H1 (cell line): ENCODE measurements at regions not wholly inside any gene's neighbourhood (a gene's known extent, or its start where the extent isn't known, plus 50 kb on each side); places are given as distances from the start of the nearest gene placed in this dataset.

Experiments
- CTCF ChIA-PET: fragments of 300-600 bp; sonication (Branson Sonifier 250); formaldehyde crosslinking; loops from one replicate; lab custom pipeline; 2021; ENCODE audit not compliant: partially characterized antibody; lab: Charles Lee
- POLR2A ChIA-PET: fragments of 300-600 bp; sonication (Branson Sonifier 250); formaldehyde crosslinking; loops from one replicate; lab custom pipeline; 2021; ENCODE audit warnings: inconsistent platforms; ENCODE audit not compliant: partially characterized antibody; lab: Charles Lee
- DNase-seq, 2 experiments: peaks; one replicate each; pipeline versions ENCODE4 v3.0.0 to v3.0.0-alpha.2; 2010 to 2022; ENCODE audit warnings: low spot score in 2 of 2, low read depth in 1 of 2, mixed read lengths in 1 of 2
- FAIRE-seq: peaks from 2 replicates; lab custom pipeline; 2011; peaks lifted over from hg19 to GRCh38; lab: Jason Lieb, UNC
- H2AFZ ChIP-seq: 2 replicates; pipeline ENCODE4 v1.8.1; 2012; ENCODE audit warnings: low read length, inconsistent platforms
- H2AK5ac ChIP-seq: 2 replicates; pipeline ENCODE4 v1.6.1; 2013; ENCODE audit warnings: low read depth, low read length
- H2BK120ac ChIP-seq: replicated peaks from 2 replicates; pipeline ENCODE3; 2013; ENCODE audit warnings: low read depth, low read length, inconsistent platforms
- H2BK12ac ChIP-seq: 2 replicates; pipeline ENCODE4 v1.6.1; 2013; ENCODE audit warnings: low read depth, low read length
- H2BK15ac ChIP-seq: 2 replicates; pipeline ENCODE4 v1.6.1; 2013; ENCODE audit warnings: low read length
- H2BK20ac ChIP-seq: 2 replicates; pipeline ENCODE4 v1.6.1; 2013; ENCODE audit warnings: low read length
- H2BK5ac ChIP-seq: 2 replicates; pipeline ENCODE4 v1.6.1; 2013; ENCODE audit warnings: low read depth, low read length
- H3K14ac ChIP-seq: 2 replicates; pipeline ENCODE4 v1.6.1; 2013; ENCODE audit warnings: inconsistent platforms; ENCODE audit not compliant: insufficient read length
- H3K18ac ChIP-seq: 2 replicates; pipeline ENCODE4 v1.6.1; 2013; ENCODE audit warnings: low read length; ENCODE audit errors: extremely low read depth
- H3K23ac ChIP-seq: 2 replicates; pipeline ENCODE4 v1.6.1; 2013; ENCODE audit warnings: inconsistent platforms; ENCODE audit not compliant: insufficient read length
- H3K23me2 ChIP-seq: 2 replicates; pipeline ENCODE4 v1.6.1; 2013; ENCODE audit warnings: low read depth, low read length
- H3K27ac ChIP-seq: 2 replicates; pipeline ENCODE4 v1.6.1; 2011; ENCODE audit warnings: low read depth, low read length, inconsistent platforms
- H3K27me3 ChIP-seq, 4 experiments: replicated peaks in 1 of 4; 1 replicate in 1 of 4; 2 replicates in 3 of 4; pipeline versions ENCODE4 v1.6.1 to v1.8.1; 2011 to 2013; ENCODE audit warnings: low read length in 3 of 4, mild to moderate bottlenecking in 3 of 4, inconsistent platforms in 2 of 4, mixed read lengths in 2 of 4, moderate library complexity in 1 of 4; ENCODE audit not compliant: control insufficient read depth in 3 of 4, insufficient read depth in 3 of 4; ENCODE audit errors: extremely low read depth in 1 of 4
- H3K36me3 ChIP-seq, 4 experiments: 2 replicates each; pipeline versions ENCODE4 v1.6.1 to v1.8.1; 2011 to 2013; ENCODE audit warnings: mild to moderate bottlenecking in 4 of 4, low read length in 3 of 4, moderate library complexity in 2 of 4, control low read depth in 1 of 4, inconsistent platforms in 1 of 4; ENCODE audit not compliant: insufficient read depth in 4 of 4, control insufficient read depth in 2 of 4
- H3K4ac ChIP-seq: replicated peaks from 2 replicates; pipeline ENCODE3; 2013; ENCODE audit warnings: low read length, low read depth, mixed read lengths, inconsistent platforms; ENCODE audit not compliant: insufficient read length
- H3K4me1 ChIP-seq, 4 experiments: replicated peaks in 1 of 4; 1 replicate in 1 of 4; 2 replicates in 3 of 4; pipeline versions ENCODE4 v1.6.1 to v1.8.1; 2011 to 2013; ENCODE audit warnings: low read length in 3 of 4, inconsistent platforms in 2 of 4, mixed read lengths in 1 of 4; ENCODE audit not compliant: insufficient read depth in 4 of 4, control insufficient read depth in 3 of 4
- H3K4me2 ChIP-seq, 2 experiments: 2 replicates each; pipeline versions ENCODE4 v1.6.1 to v1.8.1; 2011 to 2013; ENCODE audit warnings: low read depth in 2 of 2, low read length in 2 of 2, control low read depth in 1 of 2, inconsistent platforms in 1 of 2, mild to moderate bottlenecking in 1 of 2; ENCODE audit not compliant: insufficient read depth in 1 of 2
- H3K4me3 ChIP-seq, 4 experiments: fragments of 200-600, 300-600 bp in 1 of 4; sonication (generic), shearing (Covaris generic), sonication (Bioruptor Twin) in 1 of 4; 2 replicates each; pipeline versions ENCODE4 v1.5.1 to v1.8.1; 2011 to 2016; ENCODE audit warnings: low read length in 4 of 4, low read depth in 3 of 4, control low read depth in 2 of 4, inconsistent platforms in 2 of 4, mild to moderate bottlenecking in 2 of 4, mixed read lengths in 1 of 4, moderate library complexity in 1 of 4; ENCODE audit not compliant: insufficient read depth in 2 of 4; ENCODE audit errors: extremely low read depth in 1 of 4
- H3K56ac ChIP-seq: replicated peaks from 2 replicates; pipeline ENCODE3; 2013; ENCODE audit warnings: low read depth, mild to moderate bottlenecking, mixed read lengths, low read length, inconsistent platforms; ENCODE audit not compliant: insufficient read length
- H3K79me1 ChIP-seq: 2 replicates; pipeline ENCODE4 v1.6.1; 2013; ENCODE audit warnings: low read depth, low read length, control low read depth
- H3K79me2 ChIP-seq, 2 experiments: 2 replicates each; pipeline versions ENCODE4 v1.6.1 to v1.8.1; 2012 to 2013; ENCODE audit warnings: low read length in 2 of 2, mild to moderate bottlenecking in 2 of 2, inconsistent platforms in 1 of 2; ENCODE audit not compliant: insufficient read depth in 2 of 2, control insufficient read depth in 1 of 2
- H3K9ac ChIP-seq, 4 experiments: replicated peaks in 1 of 4; 1 replicate in 1 of 4; 2 replicates in 3 of 4; pipeline versions ENCODE4 v1.6.1 to v1.8.1; 2011 to 2013; ENCODE audit warnings: low read depth in 3 of 4, low read length in 3 of 4, control low read depth in 2 of 4, mild to moderate bottlenecking in 2 of 4, moderate library complexity in 2 of 4, inconsistent platforms in 1 of 4; ENCODE audit errors: extremely low read depth in 1 of 4
- H3K9me3 ChIP-seq, 2 experiments: 2 replicates each; pipeline versions ENCODE4 v1.6.1 to v1.8.1; 2012 to 2013; ENCODE audit warnings: mild to moderate bottlenecking in 2 of 2, moderate library complexity in 2 of 2, control low read depth in 1 of 2, inconsistent platforms in 1 of 2, low read depth in 1 of 2, low read length in 1 of 2, mixed read lengths in 1 of 2; ENCODE audit not compliant: insufficient read depth in 2 of 2
- H4K20me1 ChIP-seq, 2 experiments: replicated peaks in 1 of 2; 2 replicates each; pipeline versions ENCODE3 to v1.8.1; 2011 to 2013; ENCODE audit warnings: inconsistent platforms in 2 of 2, low read length in 2 of 2, mild to moderate bottlenecking in 1 of 2; ENCODE audit not compliant: insufficient read depth in 2 of 2, control insufficient read depth in 1 of 2
- H4K5ac ChIP-seq: 2 replicates; pipeline ENCODE4 v1.6.1; 2013; ENCODE audit warnings: low read length, low read depth, mixed read lengths, inconsistent platforms; ENCODE audit not compliant: insufficient read length
- H4K8ac ChIP-seq: 2 replicates; pipeline ENCODE4 v1.8.0; 2013; ENCODE audit warnings: mild to moderate bottlenecking, moderate library complexity, low read length, inconsistent platforms; ENCODE audit not compliant: insufficient read depth; ENCODE audit errors: extremely low read depth
- H4K91ac ChIP-seq: replicated peaks from 2 replicates; pipeline ENCODE3; 2013; ENCODE audit warnings: low read length, mixed read lengths, inconsistent platforms; ENCODE audit not compliant: insufficient read length
- ATF3 ChIP-seq: IDR thresholded peaks from 2 replicates; pipeline ENCODE4 v1.6.1; 2011; ENCODE audit warnings: low read depth, mild to moderate bottlenecking, low read length; ENCODE audit not compliant: insufficient read depth
- BCL11A ChIP-seq, 2 experiments: IDR thresholded peaks; one replicate each; pipeline ENCODE4 v1.6.1; 2011; ENCODE audit warnings: low read depth in 2 of 2, low read length in 2 of 2, mild to moderate bottlenecking in 2 of 2
- BRCA1 ChIP-seq: IDR thresholded peaks from 2 replicates; pipeline ENCODE4 v1.6.1; 2012; ENCODE audit warnings: low read depth, low read length, improper control_type of control experiment
- CTBP2 ChIP-seq: IDR thresholded peaks from 2 replicates; pipeline ENCODE4 v1.7.0; 2011; ENCODE audit warnings: borderline replicate concordance, mild to moderate bottlenecking, moderate library complexity, mixed read lengths, low read length; ENCODE audit not compliant: insufficient read depth, insufficient read length
- FOSL1 ChIP-seq: IDR thresholded peaks from 2 replicates; pipeline ENCODE4 v1.6.1; 2011; ENCODE audit warnings: mild to moderate bottlenecking, low read depth, low read length, moderate library complexity; ENCODE audit not compliant: insufficient read depth
- JUND ChIP-seq: IDR thresholded peaks from 2 replicates; pipeline ENCODE4 v1.6.1; 2011; ENCODE audit warnings: mild to moderate bottlenecking, improper control_type of control experiment, low read length
- PHF8 ChIP-seq: fragments of 200-600 bp; sonication (generic); conservative IDR thresholded peaks from 2 replicates; pipeline ENCODE4 v1.7.1; 2012; ENCODE audit warnings: low read depth, mild to moderate bottlenecking, inconsistent platforms, low read length, moderate library complexity
- SP1 ChIP-seq: IDR thresholded peaks from 2 replicates; pipeline ENCODE4 v1.6.1; 2011; ENCODE audit warnings: low read depth, low read length
- SRF ChIP-seq: IDR thresholded peaks from 2 replicates; pipeline ENCODE4 v1.6.1; 2011; ENCODE audit warnings: mild to moderate bottlenecking, low read depth, low read length, moderate library complexity
- TAF1 ChIP-seq: IDR thresholded peaks from 2 replicates; pipeline ENCODE4 v1.6.1; 2011; ENCODE audit warnings: mild to moderate bottlenecking, low read depth, low read length
- TEAD4 ChIP-seq: IDR thresholded peaks from 2 replicates; pipeline ENCODE4 v1.6.1; 2012; ENCODE audit warnings: low read depth, low read length, inconsistent platforms, mixed read lengths
- ZNF274 ChIP-seq: IDR thresholded peaks from 2 replicates; pipeline ENCODE4 v1.7.0; 2012; ENCODE audit warnings: low read length, borderline replicate concordance; ENCODE audit errors: extremely low read depth
- WGBS, 2 experiments: shearing (Covaris generic) in 1 of 2; methylation state at CpG; one replicate each; pipeline versions ENCODE4 v1.1.6 to v1.1.7; 2013 to 2015; ENCODE audit warnings: low lambda C conversion rate in 2 of 2, mixed read lengths in 2 of 2, inconsistent platforms in 1 of 2, low coverage in 1 of 2, missing lambda C conversion rate in 1 of 2; ENCODE audit not compliant: insufficient replicate concordance in 2 of 2, insufficient coverage in 1 of 2, insufficient read length in 1 of 2; ENCODE audit errors: extremely low coverage in 1 of 2, missing lambda C conversion rate in 1 of 2; 5-methylcytosine and 5-hydroxymethylcytosine counted together
- TF ChIP-seq, protein P1 (sequence below): IDR thresholded peaks from 2 replicates; pipeline ENCODE4 v1.6.1; 2012; ENCODE audit warnings: inconsistent platforms

- Histone ChIP-seq H3K4me1 (peaks cover 0 to 16% (median 3%) of the 10 kb centered on the region in 4 experiments; a peak in 1 of 7 replicates), H2BK20ac (no peak overlapping the region), H2BK15ac (no peak overlapping the region), H4K20me1 (no peaks in the 10 kb centered on the region), H4K8ac (no peak overlapping the region; the same call in 1 of the 2 replicates), H3K4me3 (no peak overlapping the region), H3K9ac (no peak overlapping the region), H3K36me3 (no peaks in the 10 kb centered on the region), H3K56ac (no peak overlapping the region), H2AK5ac (no peak overlapping the region), H3K79me2 (no peaks in the 10 kb centered on the region), H2AFZ (no peak overlapping the region), H3K27ac (no peak overlapping the region), H3K9me3 (no peaks in the 10 kb centered on the region), H4K91ac (no peak overlapping the region), H3K4me2 (no peak overlapping the region), H3K23ac (no peak overlapping the region), H4K5ac (no peak overlapping the region), H3K79me1 (0 out of 2 replicates have a peak, but pooled peaks cover 2% of the 10 kb centered on the region), H2BK5ac (no peak overlapping the region; the same call in 1 of the 2 replicates), H3K27me3 (no peaks in the 10 kb centered on the region), H3K4ac (no peak overlapping the region), H3K18ac (no peak overlapping the region; the same call in 1 of the 2 replicates), H3K23me2 (no peaks in the 10 kb centered on the region), H2BK120ac (no peak overlapping the region), H3K14ac (no peak overlapping the region), H2BK12ac (0 out of 2 replicates have a peak overlapping the region, but pooled peaks have one; percentile 9)
- ChIA-PET CTCF (interaction anchor here (1.0 kb wide), 1 partner anchor 37 kb away, joined by 3 read pairs; no protein-coding TSS in a partner anchor), POLR2A (no interaction called here)
- FAIRE-seq (no peak), DNase-seq (no peak)
- 89% methylated on average over 19 of the region's 19 CpGs; no CpG with 5 or more reads in 1 of the 2 experiments for WGBS, 2 experiments
- TF ChIP-seq TEAD4 (no peak), SRF (no peak), ZNF274 (no peak), SP1 (no peak), FOSL1 (no peak), JUND (no peak), CTBP2 (no peak), BRCA1 (no peak), ATF3 (no peak), TAF1 (no peak), PHF8 (no peak), BCL11A (IDR thresholded peaks at IDR 0.05; ENCODE audit: low read depth in 2 of 2, low read length in 2 of 2) (no peak)
- TF ChIP-seq, protein P1, sequence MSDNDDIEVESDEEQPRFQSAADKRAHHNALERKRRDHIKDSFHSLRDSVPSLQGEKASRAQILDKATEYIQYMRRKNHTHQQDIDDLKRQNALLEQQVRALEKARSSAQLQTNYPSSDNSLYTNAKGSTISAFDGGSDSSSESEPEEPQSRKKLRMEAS = no peak
Observed at GRCh38 chr11:70677232-70677916, 279.0 kb downstream of the CTTN start.
